ENCODE measurements at regions not wholly inside any gene's neighbourhood (a gene's known extent, or its start where the extent isn't known, plus 50 kb on each side); places are given as distances from the start of the nearest gene placed in this dataset.
A peak's percentile ranks its signal among the peaks of the same experiment; 100 is the strongest.

DNA sequence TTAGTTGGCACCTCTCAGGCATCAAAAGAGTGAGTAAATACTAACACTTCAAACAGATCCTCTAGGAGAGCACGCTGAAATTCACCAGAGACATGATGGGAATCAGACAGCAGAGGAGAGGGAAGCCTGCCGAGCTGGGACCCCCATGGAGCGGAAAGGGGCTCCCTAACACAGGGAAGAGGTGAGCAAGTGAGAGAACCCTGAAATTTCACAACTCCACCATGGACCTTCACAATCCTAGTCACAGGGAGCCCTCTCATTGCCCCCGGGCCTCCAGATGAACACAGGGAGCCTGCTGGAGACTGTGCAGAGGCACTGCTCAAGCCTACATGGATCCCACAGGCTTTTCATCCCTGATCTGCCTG is 59.2 kb upstream of the ANTXRL start:
- DNase-seq (ENCODE audit: low read depth in 3 of 3, low spot score in 2 of 3) = no peak

GRCh38 chr10:46227936-46228562 is 58.7 kb upstream of the ANTXRL start:
- no peak for DNase-seq (ENCODE audit: low read depth in 3 of 3, low spot score in 2 of 3)

- peak in 2 of 3 donors; percentile 20 to 36 for DNase-seq (ENCODE audit: low read depth in 3 of 3, low spot score in 2 of 3)
Measured at GRCh38 chr10:46228563-46229071, 58.2 kb upstream of the ANTXRL start.

GRCh38 chr10:46229144-46229563 is 57.6 kb upstream of the ANTXRL start:
- no peak for DNase-seq (ENCODE audit: low read depth in 3 of 3, low spot score in 2 of 3)

DNA sequence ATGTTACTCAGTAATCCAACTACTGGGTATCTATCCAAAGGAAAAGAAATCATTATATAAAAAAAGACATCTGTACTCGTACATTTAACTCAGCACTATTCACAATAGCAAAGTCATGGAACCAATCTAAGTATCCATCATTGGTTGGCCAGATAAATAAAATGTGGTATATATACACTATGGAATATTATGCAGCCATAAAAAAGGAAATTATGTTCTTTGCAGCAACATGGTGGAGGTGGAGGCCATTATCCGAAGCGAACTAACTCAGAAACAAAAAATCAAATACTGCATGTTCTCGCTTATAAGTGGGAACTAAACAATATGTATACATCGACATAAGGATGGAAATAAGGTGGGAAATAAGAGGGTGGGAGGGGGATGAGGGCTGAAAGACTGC is 56.2 kb upstream of the ANTXRL start:
- no peak for DNase-seq (ENCODE audit: low read depth in 3 of 3, low spot score in 2 of 3)

DNA sequence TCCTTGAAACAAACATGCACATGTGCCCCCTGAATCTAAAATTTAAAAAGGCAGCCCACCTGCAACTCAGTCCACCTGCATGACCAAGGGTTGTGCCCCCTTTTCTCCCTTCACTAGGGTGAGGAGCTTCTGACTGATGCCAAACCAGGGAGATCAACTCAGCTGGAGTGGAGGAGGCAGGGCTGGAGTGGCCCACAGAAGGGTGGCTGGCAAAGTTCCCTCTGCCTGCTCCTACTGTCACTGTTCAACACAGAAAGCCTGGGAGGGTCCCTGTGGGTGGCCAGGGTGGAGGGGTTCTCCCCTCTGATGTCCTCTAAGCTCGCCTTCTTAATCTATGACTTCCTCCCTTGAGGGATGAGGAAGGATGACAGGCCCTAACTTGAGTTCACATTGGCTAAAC is 55.7 kb upstream of the ANTXRL start:
- no peak for DNase-seq (ENCODE audit: low read depth in 3 of 3, low spot score in 2 of 3)

GRCh38 chr10:46232084-46232483 is 54.7 kb upstream of the ANTXRL start:
- no peak for DNase-seq (ENCODE audit: low read depth in 3 of 3, low spot score in 2 of 3)

GRCh38 chr10:46232666-46233065 is 54.1 kb upstream of the ANTXRL start:
- DNase-seq (ENCODE audit: low read depth in 3 of 3, low spot score in 2 of 3) = no peak

DNA sequence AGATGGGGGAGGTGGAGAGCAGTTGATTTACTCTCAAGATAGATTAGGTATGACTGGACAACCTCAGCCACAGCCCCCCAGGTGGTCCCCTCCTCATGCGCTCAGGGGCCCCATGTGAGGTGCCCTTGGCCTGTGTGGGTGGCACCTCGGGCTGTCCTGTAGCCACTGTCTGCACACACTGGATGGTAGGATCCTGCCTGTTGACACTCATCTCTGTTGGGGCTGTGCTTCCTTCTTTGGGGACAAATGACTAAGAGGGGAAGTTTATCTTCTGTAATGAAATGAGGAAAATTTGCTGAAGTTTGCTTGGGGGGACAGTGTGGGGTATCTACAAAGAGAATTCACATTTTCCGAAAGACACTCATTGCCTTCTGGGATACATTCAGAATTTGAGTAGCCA is 53.6 kb upstream of the ANTXRL start:
- no peak for DNase-seq (ENCODE audit: low read depth in 3 of 3, low spot score in 2 of 3)

DNA sequence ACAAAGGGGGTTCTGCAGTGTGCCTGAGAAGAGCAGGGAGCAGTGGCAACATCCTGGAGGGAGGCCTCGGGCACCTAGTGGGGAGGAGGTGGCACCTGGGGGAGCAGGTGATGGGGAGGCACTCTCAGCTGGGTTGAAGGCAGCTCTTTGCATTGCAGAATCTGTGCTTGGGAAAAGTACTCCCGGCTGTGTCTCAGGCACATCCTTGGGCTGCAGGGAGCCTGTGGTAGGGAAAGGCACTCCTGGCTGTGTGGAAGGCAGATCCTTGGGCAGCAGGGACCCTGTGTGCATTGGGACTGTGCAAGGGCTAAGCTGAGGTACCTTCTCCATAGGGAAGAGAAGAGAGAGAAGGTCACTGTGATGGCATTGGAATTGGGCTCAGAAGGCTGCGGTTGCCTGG is 52.8 kb upstream of the ANTXRL start:
- DNase-seq (ENCODE audit: low read depth in 3 of 3, low spot score in 2 of 3) = no peak

GRCh38 chr10:46234431-46235060 is 52.3 kb upstream of the ANTXRL start:
- no peak for DNase-seq (ENCODE audit: low read depth in 3 of 3, low spot score in 2 of 3)

DNA sequence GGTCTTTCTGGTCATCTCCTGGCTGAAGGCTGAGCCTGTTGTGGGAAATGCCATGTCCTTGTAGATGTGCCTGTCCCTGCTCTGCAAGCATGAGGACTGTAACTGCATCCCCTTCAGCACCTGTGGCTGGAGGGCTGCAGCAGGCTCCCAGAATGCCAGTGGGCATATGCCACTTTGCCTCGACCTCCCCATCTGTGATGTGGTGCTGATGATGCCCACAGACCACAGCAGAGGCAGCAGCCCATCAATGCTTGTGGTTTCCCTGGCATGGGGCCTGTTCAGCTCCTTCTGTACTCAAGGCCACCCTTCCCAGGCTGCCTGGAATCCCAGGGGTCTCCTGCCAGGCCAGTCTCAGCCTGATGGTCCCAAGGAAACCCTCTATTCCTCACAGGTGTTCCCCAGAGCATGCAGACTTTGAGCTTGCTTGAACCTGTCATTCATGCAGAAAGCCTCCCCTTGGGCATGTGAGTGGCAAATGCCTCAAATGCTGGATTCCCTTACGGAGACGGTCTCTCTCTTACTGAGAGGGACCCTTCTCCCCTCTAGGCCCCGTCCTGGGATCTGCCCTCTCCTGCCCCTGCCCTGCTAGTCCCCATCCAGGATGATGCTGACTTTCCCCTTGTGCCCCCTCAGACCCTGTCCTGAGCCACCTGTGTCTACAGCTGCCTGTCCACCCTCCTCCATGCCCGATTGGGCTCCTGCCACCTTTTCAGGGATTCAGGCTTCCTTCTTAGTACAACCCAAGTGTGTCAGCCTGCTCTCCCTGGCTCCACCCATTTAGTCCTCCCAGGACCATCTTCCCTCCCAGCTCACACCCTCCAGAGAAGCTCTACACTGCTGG is 50.9 kb upstream of the ANTXRL start:
- no peak for DNase-seq (ENCODE audit: low read depth in 3 of 3, low spot score in 2 of 3)

DNA sequence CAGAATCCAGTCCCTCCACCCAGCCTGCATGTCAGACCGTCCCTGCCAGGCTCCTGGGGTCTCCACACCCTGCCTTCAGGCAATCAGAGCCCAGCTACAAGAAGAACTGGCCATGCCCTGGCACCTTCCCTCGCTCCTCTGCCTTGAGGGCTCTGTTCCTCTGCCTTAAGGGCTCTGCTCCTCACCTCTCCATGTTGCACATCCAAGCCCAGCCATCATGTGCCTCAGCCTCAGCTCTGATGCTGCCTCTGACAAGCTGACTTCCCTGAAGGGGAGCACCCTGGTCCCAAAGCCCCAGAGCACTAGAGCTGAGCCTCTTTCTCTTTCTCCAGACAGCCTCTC is 50.3 kb upstream of the ANTXRL start:
- DNase-seq (ENCODE audit: low read depth in 3 of 3, low spot score in 2 of 3) = no peak

- no peak for DNase-seq (ENCODE audit: low read depth in 3 of 3, low spot score in 2 of 3)
Measured at GRCh38 chr10:46236941-46237681, 49.7 kb upstream of the ANTXRL start.

All from right renal cortex interstitium (tissue), 3 donors.